ENCODE measurements at regions not wholly inside any gene's neighbourhood (a gene's known extent, or its start where the extent isn't known, plus 50 kb on each side); places are given as distances from the start of the nearest gene placed in this dataset.
"Not testable (repeated sequence)": the region's sequence is repeated elsewhere in the genome, so short reads cannot be mapped to it uniquely, and the experiment has no call there.

DNA sequence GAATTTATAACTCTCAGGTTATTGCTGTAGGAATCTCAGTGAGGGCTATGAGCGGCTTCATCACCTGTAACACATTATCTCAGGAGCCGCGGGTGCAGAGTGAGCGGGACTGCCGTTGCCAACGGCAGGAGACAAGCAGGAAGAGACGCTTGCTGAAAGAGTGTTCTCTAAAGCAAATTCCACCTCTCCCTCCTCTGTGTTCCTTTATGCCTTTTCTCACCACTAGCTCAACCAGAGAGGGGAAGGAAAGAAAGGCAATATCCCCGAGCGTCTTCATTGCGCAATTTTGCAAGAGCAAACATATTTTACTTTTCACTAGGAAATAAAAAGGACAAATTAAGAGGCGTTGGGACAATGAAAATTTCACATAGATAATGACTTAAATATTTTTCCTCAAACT lies 185.2 kb upstream of the EXOC2 start:
- DNase-seq, result no peak

DNA sequence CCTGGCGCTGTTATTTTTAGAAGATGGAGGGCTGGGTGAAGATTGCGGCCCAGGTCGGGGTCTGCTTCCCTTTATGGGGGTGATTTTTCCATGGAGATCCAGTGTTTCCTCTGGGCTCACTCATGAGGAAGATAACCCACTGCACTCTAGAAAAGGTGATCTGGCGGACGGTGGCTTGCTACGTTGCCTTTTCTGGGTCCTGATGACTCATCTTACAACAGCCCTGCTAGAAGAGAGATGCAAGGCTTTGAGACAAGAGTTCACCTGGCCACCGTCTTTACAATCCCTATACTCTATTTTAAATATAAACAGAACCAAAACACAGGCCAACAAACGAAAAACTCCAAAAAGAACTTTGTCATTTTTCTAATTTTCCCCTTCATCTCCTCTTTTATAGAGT lies 182.1 kb upstream of the EXOC2 start:
- DNase-seq, result no peak

DNA sequence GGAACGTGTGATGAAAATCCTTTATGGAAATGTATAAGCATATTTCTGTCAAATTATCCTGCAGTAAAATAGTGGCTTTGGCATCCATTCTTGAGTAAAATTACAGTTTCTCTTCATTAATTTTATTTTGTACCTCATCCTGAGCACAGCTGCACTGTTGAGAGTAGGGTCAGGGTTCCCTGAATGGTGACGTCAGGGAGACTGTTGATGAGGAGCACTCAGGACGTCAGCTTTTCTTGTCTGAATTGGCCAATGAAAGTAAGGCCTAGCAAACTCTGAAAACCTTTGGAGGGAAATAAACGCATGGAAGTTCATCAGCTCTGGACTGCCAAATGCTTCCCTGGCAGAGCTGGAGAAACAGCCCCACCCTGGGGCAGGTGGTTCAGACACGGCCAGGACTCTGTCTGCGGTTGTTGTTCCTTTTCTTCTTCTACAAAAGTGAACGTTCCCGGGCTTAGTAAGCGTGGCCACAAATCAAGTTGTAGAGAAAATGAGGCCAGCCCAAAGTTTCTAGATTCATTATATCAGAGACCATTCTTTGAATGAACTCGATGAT lies 179.7 kb upstream of the EXOC2 start:
- DNase-seq, result no peak

DNA sequence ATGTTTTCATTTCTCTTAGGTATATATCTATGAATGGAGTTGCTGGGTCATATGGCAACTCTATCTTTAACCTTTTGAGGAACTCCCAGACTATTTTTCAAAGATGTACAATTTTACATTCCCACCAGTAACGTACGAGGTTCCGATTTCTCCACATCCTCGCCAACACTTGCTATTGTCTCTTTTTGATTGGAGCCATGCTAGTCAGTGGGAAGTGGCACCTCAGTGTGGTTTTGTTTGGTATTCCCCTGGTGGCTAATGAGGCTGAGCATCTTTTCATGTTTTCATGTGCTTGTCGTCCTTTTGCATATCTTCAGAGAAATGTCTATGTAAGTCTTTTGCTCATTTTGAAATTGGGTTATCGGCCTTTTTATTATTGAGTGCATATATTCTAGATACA lies 178.6 kb upstream of the EXOC2 start:
- DNase-seq, result no peak

DNA sequence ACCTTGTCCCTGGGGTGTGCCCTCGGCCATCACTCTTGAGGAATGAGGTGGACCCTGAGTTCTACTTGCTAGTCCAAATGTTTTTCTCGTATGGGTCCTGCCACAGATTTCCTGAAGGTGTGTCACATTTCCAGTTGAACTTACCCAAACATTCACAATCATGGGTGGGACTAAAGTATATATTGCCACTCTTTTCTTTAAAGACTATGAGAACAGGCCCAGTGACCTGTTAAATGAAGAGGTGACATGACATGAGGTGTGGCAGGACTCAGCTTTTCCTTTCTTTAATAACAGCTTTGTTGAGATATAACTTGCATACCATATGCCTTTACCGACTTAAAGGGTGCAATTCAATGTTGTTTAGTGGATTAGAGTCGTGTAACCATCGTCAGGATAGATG lies 177.2 kb upstream of the EXOC2 start:
- DNase-seq, result no peak

DNA sequence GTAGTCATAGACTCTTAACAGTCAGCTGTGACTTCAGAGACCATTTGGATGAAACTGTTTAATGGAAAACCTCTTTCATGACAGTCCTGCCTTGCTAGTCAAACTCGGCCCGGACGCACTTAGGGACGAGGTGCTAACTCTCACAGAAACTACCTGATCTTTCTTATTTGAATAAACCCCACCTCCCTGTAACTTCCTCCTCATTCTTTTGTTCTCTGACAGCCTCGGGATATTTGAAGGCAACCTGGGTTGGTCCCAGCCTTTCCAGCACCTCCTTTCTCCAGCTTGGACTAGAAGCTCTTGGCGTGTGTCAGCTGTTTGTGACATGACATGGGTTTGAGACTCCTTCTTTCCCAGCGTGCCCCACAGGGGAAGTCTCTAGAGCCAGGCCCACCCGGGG lies 175.3 kb upstream of the EXOC2 start:
- no peak for DNase-seq

DNA sequence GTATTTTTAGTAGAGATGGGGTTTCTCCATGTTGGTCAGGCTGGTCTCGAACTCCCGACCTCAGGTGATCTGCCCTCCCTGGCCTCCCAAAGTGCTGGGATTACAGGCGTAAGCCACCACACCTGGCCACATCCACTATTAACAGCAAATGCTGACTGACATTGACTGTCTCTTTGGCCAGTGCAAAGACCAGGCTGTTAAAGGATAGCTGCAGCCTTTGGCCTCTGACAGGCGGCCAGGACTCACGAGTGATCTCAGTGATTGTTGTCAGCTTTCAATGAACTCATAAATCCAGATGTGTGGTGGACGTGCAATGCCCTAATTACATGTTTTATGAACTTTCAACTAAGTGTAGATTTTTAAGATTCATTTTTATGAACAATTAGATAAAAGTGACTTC lies 174.4 kb upstream of the EXOC2 start:
- DNase-seq, result no peak

DNA sequence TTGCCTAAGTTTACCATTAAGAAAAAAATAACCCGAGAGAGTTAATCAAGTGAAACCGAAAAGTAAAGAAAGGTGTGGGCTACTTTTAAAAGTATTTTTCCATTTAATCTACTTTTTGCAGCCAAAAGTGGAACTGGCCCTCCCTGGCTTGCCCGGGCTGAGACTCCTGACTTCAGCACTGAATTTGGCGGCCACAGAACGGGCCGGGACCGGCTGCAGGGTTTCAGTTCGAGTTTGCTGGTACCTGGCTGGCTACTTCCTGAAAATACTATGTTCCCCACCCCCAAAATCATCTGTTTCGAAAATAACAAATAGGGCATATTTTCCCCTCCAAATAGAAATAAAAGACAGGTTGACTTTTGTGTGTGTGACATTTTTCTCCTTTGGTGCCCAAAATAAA lies 173.4 kb upstream of the EXOC2 start:
- no peak for DNase-seq

DNA sequence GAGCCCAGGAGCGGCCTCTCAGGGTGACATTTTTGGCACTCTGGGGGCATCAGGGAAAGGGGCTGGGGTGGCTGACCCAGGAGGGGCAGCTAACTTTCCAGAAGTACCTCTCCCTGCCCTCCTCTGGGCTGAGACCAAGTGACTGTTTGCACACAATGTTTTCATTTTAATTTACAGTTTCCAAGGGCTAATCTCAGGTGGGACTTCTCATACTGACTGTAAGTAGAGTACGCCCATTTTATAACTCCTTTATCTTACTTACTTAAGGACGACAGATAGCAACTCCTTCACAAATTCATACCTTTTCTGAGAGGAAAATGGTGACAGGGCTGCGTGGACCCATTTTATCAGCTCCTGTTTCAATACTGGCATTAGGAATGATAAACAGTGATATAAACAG lies 172.9 kb upstream of the EXOC2 start:
- DNase-seq, result no peak

DNA sequence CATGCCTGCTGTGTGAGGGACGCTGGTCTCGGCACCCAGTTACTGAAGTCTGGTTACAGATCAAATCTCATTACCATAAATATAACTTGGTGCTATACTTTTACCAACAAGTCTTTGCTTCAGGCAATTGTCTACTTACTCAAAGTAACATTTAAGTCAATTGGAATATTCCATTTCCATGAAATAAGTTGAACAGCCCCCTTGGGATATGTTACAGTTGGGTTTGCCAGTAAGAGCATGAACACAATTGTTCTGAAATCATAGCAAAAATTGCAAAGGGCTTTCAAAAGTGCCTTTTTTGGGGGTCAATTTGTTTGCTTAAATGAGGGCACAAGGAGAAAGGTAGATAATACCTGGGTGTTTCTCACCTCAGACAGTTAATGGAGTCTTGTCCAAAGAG lies 170.9 kb upstream of the EXOC2 start:
- no peak for DNase-seq

DNA sequence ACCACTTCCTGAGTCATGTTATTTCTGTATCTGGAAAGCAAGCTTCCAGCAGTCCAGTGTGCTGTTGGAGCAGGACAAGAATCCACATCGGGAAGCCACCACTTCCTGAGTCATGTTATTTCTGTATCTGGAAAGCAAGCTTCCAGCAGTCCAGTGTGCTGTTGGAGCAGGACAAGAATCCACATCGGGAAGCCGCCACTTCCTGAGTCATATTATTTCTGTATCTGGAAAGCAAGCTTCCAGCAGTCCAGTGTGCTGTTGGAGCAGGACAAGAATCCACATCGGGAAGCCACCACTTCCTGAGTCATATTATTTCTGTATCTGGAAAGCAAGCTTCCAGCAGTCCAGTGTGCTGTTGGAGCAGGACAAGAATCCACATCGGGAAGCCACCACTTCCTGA lies 170.2 kb upstream of the EXOC2 start:
- DNase-seq, result not testable (repeated sequence)

DNA sequence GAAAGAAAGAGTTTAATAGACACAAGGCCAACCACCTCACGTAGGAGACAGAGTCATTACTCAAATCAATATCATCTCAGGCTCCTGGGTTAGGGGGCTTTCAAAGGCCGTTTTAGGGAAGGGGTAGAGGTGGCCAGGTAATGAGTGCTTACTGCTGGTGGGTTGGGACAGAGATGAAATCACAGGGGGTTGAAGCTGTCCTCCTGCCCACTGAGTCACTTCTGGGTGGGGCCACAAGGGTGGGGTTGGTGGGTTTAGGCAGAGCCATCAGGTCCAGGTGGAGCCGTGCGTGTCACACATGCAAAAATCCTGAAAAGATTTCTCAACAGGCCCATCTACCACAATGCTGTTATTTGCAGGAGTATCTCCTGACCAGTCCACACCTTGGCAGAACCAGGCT lies 167.0 kb upstream of the EXOC2 start:
- DNase-seq, result no peak

DNA sequence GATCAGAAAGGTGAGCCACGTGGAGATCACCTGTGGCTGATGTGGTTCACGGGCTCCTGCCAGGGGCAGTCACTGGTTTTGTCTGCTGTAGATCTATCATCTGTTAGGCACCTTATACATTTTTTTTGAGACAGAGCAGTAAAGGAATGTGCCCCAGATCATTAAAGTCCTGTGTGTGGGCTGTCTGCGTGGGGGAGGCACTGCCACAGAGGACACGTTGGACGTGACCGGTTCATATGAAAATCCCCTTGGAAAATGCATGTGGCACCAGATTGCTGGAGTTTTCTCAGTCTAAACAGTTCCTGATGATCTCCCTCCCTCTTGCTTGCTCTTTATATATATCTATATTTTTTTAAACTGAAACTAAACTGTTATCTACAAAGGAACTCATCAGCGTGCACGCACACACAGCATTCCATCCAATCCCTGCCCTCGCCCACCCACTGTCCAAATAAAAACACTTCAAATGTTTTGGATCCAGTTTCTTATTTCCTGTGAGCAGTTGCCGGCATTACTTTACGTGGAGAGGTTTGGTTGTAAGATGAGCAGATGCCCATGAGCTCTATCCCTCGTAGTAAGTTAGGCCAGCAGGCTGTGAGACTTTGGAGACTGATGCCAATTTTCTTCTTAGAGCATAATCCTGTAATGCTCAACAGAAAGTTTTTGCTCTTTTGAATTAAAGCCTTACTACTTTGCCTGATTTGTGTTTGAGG lies 161.6 kb upstream of the EXOC2 start:
- no peak for DNase-seq

DNA sequence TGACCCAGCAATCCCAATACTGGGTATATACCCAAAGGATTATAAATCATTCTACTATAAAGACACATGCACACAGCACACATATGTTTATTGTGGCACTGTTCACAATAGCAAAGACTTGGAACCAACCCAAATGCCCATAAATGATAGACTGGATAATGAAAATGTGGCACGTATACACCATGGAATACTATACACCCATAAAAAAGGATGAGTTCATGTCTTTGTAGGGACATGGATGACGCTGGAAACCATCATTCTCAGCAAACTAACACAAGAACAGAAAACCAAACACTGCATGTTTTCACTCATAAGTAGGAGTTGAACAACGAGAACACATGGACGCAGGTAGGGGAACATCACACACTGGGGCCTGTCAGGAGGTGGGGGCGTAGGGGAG lies 159.3 kb upstream of the EXOC2 start:
- DNase-seq, result not testable (repeated sequence)

DNA sequence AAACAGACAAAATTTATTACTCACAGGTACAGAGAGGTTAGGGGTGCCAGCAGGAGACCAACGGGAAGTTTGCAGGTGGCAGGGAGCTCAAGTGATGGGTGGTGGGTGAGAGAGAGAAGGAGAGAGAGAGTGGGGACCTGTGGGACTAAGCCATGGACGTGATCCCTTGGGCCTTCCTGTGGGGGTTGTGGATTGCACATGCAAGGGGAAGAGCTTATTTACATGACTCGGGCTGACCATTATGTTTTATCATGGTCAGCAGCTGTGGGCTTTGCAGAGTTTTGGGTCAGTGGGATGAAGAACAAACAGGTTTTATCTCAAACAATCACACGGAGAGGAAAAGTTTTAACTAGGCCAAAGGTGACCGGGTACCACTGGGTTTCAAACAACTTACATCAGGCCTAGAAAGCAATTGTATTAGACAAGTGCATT lies 156.2 kb upstream of the EXOC2 start:
- DNase-seq, result no peak

DNA sequence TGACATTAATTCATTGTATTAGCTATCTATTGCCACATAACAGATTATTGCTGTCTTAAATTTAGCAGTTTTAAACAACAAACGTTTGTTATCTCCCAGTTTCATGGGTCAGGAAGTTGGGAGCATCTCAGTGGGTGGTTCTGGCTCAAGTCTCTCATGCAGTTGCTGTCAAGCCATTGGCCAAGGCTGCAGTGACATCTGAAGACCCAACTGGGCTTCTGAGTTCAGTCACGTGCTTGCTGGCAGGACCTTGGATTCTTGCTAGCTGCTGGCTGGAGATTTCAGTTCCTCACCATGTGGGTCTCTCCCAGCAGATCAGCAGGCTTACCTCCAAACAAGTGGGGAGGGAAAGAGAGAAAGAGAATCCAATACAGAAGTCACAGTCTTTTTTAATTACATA lies 152.6 kb upstream of the EXOC2 start:
- no peak for DNase-seq

DNA sequence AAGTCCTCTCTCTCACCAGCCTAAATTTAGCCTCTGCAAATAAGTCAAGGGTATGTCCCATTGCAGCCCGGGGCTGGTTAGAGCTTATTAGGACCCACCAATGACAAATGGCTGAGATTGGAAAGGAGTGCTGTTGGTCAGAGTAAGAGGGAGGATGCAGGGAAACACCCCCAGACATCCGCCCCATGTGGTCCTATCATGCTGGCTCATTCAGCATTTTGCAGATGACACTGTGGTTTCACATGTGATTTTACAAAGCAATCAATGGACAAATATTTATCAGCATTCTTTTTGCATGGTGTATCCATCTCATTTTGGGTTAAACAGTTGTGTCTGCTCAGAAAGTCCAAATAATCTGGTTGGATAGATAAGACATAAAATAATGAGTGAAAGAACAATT lies 152.2 kb upstream of the EXOC2 start:
- no peak for DNase-seq

DNA sequence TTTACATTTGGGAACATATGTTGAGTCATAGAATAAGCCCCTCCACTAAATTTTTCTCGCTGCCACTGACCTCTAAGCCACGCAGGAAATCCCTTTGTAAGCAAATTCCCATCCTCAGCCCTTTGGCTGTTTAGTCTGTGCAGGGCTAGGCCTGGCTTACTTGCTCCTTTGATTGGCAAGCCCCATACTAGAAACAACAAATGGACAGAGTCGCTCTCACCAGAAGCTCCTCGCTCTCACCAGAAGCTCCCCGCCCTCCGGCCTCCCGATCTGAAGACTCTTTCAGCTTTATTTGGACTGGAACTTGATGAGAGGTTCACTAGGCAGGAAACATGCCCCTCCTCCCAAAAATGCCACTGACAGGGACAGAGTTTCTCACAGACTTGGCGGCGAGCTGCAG lies 149.2 kb upstream of the EXOC2 start:
- no peak for DNase-seq

DNA sequence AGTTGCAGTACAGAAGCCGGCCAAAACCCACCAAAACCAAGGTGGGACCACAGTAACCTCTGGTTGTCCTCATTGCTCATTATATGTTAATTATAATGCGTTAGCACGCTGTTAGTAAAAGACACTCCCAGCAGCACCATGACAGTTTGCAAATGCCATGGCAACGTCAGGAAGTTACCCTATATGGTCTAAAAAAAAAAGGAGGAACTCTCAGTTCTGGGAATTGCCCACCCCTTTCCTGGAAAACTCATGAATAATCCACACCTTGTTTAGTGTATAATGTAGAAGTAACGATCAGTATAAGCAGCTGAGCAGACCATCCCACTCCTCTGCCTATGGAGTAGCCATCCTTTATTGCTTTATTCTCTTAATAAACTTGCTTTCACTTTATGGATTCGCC lies 148.6 kb upstream of the EXOC2 start:
- DNase-seq, result no peak

DNA sequence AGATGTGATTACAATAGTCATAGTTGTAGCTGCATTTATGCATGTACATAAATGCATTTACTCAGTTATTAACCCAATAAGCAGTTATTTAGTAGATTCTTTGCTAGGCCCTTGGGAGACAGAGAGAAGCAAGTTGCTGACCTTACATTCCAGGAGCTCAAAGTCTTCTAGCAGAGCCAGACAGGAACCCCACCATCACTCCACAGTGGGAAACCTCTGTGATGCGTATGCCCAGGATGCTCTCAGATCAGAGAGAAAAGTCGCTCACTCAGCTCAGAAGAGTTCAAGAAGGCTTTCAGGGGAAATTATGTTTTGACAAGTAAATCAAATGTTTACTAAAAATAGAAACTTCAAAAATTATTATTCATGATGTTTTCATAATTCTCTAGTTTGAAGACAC lies 146.3 kb upstream of the EXOC2 start:
- DNase-seq, result no peak

DNA sequence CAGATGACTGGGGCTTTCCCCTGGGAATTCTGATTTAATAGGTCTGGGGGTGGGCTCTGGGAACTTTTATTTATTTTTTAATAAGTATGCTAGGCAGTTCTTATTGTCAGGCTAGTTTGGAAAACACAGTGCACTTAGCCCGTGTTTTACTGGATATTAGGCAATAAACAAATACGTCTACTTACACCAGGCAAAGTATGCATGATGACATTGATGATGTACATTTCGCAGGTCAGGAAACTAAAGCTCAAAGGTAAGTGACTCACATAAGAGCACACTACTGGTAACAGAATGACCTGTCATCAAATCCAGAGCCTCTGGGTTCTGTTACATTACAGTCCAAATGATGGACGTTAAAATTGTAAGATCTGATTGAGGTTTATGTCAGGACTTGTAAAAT lies 144.4 kb upstream of the EXOC2 start:
- no peak for DNase-seq

DNA sequence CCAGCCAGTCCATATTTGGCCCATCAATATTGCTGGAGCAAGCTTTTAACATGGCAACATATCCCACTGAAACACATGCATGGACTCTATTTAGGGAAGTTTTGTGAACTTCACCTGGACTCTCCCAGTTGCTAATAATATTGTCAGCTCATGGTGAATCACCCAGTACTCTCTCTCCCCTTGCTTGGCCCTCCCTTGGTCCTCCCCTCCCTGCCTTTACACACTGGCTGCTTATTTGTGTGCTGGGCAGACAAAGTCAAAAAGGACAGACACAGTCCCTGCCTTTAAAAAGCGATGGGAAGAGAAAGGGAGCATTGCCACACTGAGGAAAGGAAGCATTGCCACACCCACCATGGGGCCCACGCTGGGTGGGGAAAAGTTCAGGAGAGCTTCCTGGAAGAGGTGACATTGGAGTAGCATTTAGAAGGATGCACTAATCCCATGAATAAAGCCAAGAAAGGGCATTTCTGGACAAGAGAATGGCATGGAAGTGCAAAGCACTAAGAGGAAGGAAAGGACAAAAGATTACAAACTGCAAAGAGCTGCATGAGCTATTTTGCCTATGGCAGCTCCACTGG lies 143.4 kb upstream of the EXOC2 start:
- no peak for DNase-seq

DNA sequence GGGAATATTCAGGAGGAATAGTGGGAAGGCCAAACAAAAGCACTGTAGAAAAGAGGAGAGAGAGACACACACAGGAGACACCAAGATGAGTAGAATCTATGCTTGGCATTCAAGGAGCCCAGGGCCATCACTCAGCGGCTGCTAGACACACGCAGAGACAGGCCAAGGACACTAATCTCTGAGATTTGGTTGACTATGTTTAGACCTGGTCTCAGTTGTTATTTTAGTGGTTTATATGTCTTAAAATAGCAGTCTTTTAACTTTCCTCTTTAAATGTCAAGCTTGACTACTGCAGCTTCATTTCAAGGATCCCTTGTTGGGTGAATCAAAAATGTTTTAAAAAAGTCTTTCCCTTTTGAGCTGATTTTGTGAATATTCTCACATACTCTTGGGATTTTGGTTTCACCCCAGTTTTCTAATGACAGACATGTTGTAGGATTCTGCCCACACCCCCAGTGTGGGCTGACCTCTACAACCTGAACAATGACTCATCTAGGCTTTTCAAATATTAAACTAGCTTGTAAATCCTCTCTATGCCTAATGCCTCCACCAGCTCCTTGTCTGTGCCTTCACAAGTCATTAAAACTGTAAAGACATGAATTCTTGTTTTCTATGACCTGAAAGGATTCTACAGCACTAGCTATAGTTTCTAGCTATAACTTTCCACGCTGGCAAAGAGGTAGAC lies 142.7 kb upstream of the EXOC2 start:
- no peak for DNase-seq

DNA sequence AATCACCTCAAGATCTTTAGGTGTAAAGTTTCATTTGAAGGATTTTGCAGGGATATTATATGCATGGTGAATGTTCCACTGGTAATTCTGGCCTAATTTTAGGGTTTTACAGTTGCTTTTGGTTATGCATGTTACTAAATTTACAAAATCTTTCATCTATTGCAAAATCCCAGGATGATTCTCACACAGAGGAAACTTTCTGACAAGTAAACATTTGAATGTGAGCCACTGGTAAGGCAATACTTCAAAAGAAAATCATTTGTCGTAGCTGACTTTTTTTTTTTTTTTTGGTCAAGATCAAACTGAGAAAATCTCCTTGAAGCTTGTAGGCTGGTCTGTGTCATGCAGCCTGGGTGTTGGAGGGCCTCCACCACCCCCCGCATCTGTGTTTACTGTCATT lies 141.9 kb upstream of the EXOC2 start:
- no peak for DNase-seq

Measured in NCI-H146 (cell line).